22Rv1 (cell line): ENCODE measurements at regions not wholly inside any gene's neighbourhood (a gene's known extent, or its start where the extent isn't known, plus 50 kb on each side); places are given as distances from the start of the nearest gene placed in this dataset.

Experiments
- ZFX ChIP-seq: fragments of 450-650 bp; IDR thresholded peaks from 2 replicates; pipeline ENCODE4 v1.6.1; 2017; ENCODE audit warnings: antibody characterized with exemption, borderline replicate concordance
- TF ChIP-seq, protein P1 (sequence below): fragments of 450-650 bp; IDR thresholded peaks from 2 replicates; pipeline ENCODE4 v1.5.1; 2017; ENCODE audit warnings: mild to moderate bottlenecking

DNA sequence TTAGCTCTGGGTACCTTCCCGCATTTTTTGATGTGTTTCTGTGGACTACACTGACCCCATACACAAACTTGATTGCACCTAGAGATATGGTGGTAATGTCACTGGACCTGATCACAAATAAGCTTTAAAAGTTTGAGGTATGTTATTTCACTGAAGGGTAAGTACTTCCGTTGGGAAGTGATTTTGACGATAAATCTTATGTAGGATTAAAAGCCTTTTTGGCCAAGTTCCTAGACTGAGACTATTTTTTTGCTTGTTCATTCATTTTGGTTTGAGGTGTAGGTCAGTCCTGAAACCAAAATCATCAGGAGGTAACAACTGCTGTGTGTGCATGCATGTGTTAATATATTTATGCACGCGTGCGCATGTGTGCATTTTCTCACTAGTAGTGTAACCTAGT, 336.3 kb downstream of the TFAP2A start:
- TF ChIP-seq, protein P1, sequence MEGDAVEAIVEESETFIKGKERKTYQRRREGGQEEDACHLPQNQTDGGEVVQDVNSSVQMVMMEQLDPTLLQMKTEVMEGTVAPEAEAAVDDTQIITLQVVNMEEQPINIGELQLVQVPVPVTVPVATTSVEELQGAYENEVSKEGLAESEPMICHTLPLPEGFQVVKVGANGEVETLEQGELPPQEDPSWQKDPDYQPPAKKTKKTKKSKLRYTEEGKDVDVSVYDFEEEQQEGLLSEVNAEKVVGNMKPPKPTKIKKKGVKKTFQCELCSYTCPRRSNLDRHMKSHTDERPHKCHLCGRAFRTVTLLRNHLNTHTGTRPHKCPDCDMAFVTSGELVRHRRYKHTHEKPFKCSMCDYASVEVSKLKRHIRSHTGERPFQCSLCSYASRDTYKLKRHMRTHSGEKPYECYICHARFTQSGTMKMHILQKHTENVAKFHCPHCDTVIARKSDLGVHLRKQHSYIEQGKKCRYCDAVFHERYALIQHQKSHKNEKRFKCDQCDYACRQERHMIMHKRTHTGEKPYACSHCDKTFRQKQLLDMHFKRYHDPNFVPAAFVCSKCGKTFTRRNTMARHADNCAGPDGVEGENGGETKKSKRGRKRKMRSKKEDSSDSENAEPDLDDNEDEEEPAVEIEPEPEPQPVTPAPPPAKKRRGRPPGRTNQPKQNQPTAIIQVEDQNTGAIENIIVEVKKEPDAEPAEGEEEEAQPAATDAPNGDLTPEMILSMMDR, result no peak
- no peak for TF ChIP-seq ZFX
